SK-N-SH (cell line): ENCODE measurements at regions not wholly inside any gene's neighbourhood (a gene's known extent, or its start where the extent isn't known, plus 50 kb on each side); places are given as distances from the start of the nearest gene placed in this dataset.

Experiments
- EP300 ChIP-seq, 2 experiments: IDR thresholded peaks; 2 replicates each; pipeline versions ENCODE4 v1.4.0 to v1.6.1; 2012; ENCODE audit warnings: borderline replicate concordance in 1 of 2, low read depth in 1 of 2, low read length in 1 of 2
- FOSL2 ChIP-seq: IDR thresholded peaks from 2 replicates; pipeline ENCODE4 v1.4.0; 2012; ENCODE audit warnings: low read depth, mild to moderate bottlenecking, moderate library complexity, borderline replicate concordance
- NRF1 ChIP-seq: IDR thresholded peaks from 2 replicates; pipeline ENCODE4 v1.6.1; 2012; ENCODE audit warnings: low read depth, mild to moderate bottlenecking, low read length
- RAD21 ChIP-seq: IDR thresholded peaks from 2 replicates; pipeline ENCODE4 v1.6.1; 2012; ENCODE audit warnings: mild to moderate bottlenecking, low read length
- RFX5 ChIP-seq: IDR thresholded peaks from 2 replicates; pipeline ENCODE4 v1.6.1; 2012; ENCODE audit warnings: mild to moderate bottlenecking, improper control_type of control experiment, low read length
- SMC3 ChIP-seq: IDR thresholded peaks from 2 replicates; pipeline ENCODE4 v1.6.1; 2012; ENCODE audit warnings: low read depth, low read length, improper control_type of control experiment
- USF1 ChIP-seq: IDR thresholded peaks from 2 replicates; pipeline ENCODE4 v1.4.0; 2012; ENCODE audit warnings: low read depth, borderline replicate concordance
- TF ChIP-seq, protein P1 (sequence below): IDR thresholded peaks from 2 replicates; pipeline ENCODE4 v1.4.0; 2012; ENCODE audit warnings: low read depth

- TF ChIP-seq SMC3 (no peak), FOSL2 (no peak), USF1 (no peak), RFX5 (no peak), NRF1 (no peak), RAD21 (no peak), EP300 (IDR thresholded peaks at IDR 0.05; ENCODE audit: borderline replicate concordance in 1 of 2, low read depth in 1 of 2, low read length in 1 of 2) (no peak)
- TF ChIP-seq, protein P1, sequence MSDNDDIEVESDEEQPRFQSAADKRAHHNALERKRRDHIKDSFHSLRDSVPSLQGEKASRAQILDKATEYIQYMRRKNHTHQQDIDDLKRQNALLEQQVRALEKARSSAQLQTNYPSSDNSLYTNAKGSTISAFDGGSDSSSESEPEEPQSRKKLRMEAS = no peak
Measured at GRCh38 chr3:81170298-81170697, 591.1 kb downstream of the GBE1 start.
